Smooth muscle cell (in vitro differentiated cells): ENCODE measurements at regions not wholly inside any gene's neighbourhood (a gene's known extent, or its start where the extent isn't known, plus 50 kb on each side); places are given as distances from the start of the nearest gene placed in this dataset.

Experiments used
- DNase-seq: peaks from one replicate; lab custom pipeline; 2025; ENCODE audit not compliant: unreplicated experiment; lab: John Stamatoyannopoulos, UW
- H2AFZ ChIP-seq: fragments of 200-600 bp; sonication (generic); 2 replicates; pipeline ENCODE4 v1.6.0; 2016; ENCODE audit warnings: antibody characterized with exemption, low read depth, mild to moderate bottlenecking
- H3F3A ChIP-seq: fragments of 200-600 bp; sonication (generic); 2 replicates; pipeline ENCODE4 v1.6.0; 2017; ENCODE audit warnings: antibody characterized with exemption, low read depth
- H3K27ac ChIP-seq: fragments of 200-600 bp; sonication (generic); 2 replicates; pipeline ENCODE4 v1.5.1; 2016; ENCODE audit warnings: low read depth, mild to moderate bottlenecking
- H3K27me3 ChIP-seq: fragments of 200-600 bp; sonication (generic); 2 replicates; pipeline ENCODE4 v1.6.1; 2016; ENCODE audit warnings: low read depth, mild to moderate bottlenecking
- H3K36me3 ChIP-seq: fragments of 200-600 bp; sonication (generic); 2 replicates; pipeline ENCODE4 v1.5.1; 2016; ENCODE audit warnings: low read depth
- H3K4me1 ChIP-seq: fragments of 200-600 bp; sonication (generic); 2 replicates; pipeline ENCODE4 v1.5.1; 2016; ENCODE audit warnings: low read depth
- H3K4me2 ChIP-seq: fragments of 200-600 bp; sonication (generic); 2 replicates; pipeline ENCODE4 v1.6.0; 2016; ENCODE audit warnings: mild to moderate bottlenecking
- H3K4me3 ChIP-seq: fragments of 200-600 bp; sonication (generic); 2 replicates; pipeline ENCODE4 v1.5.1; 2016; ENCODE audit warnings: mild to moderate bottlenecking
- H3K79me2 ChIP-seq: fragments of 200-600 bp; sonication (generic); 2 replicates; pipeline ENCODE4 v1.6.0; 2016; ENCODE audit warnings: low read depth, mild to moderate bottlenecking
- H3K9ac ChIP-seq: fragments of 200-600 bp; sonication (generic); 2 replicates; pipeline ENCODE4 v1.6.0; 2016; ENCODE audit warnings: low read depth
- H3K9me3 ChIP-seq: fragments of 200-600 bp; sonication (generic); replicated peaks from 2 replicates; pipeline ENCODE4 v1.5.1; 2016; ENCODE audit warnings: low read depth
- H4K20me1 ChIP-seq: fragments of 200-600 bp; sonication (generic); 2 replicates; pipeline ENCODE4 v1.6.0; 2016; ENCODE audit warnings: low read depth
- WGBS: methylation state at CpG from one replicate; pipeline ENCODE4 v1.1.7; 2016; ENCODE audit warnings: low lambda C conversion rate; 5-methylcytosine and 5-hydroxymethylcytosine counted together
- TF ChIP-seq, protein P1 (sequence below): fragments of 200-600 bp; sonication (generic); IDR thresholded peaks from 2 replicates; pipeline ENCODE4 v1.5.1; 2017; ENCODE audit warnings: borderline replicate concordance, mild to moderate bottlenecking, antibody characterized with exemption; ENCODE audit not compliant: insufficient read depth, poor library complexity, severe bottlenecking

DNA sequence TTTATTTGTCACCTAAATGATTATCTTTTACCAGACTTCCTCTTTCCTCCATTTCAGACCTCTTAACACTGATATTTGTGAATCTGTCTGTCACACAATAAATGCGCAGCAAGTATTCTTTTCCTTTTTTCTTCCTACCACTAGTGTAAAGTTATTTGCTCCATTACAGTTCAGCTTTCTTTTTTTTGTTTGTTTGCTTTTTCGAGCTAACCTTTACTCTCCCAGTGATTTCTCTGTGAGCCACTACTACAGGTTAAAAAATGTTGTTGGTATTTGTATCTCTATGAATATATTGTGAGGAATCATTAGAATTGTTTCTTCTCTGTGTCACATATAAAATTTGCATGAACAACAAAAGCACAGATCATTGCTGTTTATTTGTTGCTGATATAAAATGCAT, 854.0 kb upstream of the GCFC2 start:
- no peaks in the 10 kb centered on the region for H4K20me1 ChIP-seq
- no peaks in the 10 kb centered on the region for H3K27me3 ChIP-seq
- H3K9ac ChIP-seq = no peak overlapping the region
- H3K9me3 ChIP-seq = no peaks in the 10 kb centered on the region
- DNase-seq = no peak
- 82% methylated on average over 2 of the region's 2 CpGs for WGBS
- H3K27ac ChIP-seq = no peak overlapping the region
- no peaks in the 10 kb centered on the region for H3K36me3 ChIP-seq
- no peaks in the 10 kb centered on the region for H3K79me2 ChIP-seq
- H2AFZ ChIP-seq = no peak overlapping the region
- no peaks in the 10 kb centered on the region for H3F3A ChIP-seq
- H3K4me2 ChIP-seq = no peak overlapping the region
- TF ChIP-seq, protein P1, sequence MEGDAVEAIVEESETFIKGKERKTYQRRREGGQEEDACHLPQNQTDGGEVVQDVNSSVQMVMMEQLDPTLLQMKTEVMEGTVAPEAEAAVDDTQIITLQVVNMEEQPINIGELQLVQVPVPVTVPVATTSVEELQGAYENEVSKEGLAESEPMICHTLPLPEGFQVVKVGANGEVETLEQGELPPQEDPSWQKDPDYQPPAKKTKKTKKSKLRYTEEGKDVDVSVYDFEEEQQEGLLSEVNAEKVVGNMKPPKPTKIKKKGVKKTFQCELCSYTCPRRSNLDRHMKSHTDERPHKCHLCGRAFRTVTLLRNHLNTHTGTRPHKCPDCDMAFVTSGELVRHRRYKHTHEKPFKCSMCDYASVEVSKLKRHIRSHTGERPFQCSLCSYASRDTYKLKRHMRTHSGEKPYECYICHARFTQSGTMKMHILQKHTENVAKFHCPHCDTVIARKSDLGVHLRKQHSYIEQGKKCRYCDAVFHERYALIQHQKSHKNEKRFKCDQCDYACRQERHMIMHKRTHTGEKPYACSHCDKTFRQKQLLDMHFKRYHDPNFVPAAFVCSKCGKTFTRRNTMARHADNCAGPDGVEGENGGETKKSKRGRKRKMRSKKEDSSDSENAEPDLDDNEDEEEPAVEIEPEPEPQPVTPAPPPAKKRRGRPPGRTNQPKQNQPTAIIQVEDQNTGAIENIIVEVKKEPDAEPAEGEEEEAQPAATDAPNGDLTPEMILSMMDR = no peak
- no peaks in the 10 kb centered on the region for H3K4me1 ChIP-seq
- no peak overlapping the region for H3K4me3 ChIP-seq

DNA sequence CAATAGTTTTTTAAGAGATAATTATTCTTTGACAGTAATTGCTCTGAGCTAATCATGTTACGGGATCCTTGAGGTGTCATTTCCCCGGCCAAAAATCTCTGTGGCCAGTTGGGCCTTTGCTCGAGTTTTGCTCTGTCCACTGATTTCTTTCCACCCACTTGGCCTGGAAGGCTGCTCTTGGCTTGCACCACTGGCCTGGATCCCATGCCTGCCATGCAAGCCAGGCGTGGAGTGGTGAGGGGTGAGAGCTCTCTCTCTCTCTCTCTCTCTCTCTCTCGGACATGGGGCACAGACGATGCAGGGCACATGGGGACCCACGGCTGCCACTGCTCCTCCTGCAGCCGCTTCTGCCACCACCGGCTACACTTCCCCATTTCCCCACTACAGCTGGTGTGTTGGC, 853.0 kb upstream of the GCFC2 start:
- no peaks in the 10 kb centered on the region for H3F3A ChIP-seq
- 94% methylated on average over 9 of the region's 9 CpGs for WGBS

DNA sequence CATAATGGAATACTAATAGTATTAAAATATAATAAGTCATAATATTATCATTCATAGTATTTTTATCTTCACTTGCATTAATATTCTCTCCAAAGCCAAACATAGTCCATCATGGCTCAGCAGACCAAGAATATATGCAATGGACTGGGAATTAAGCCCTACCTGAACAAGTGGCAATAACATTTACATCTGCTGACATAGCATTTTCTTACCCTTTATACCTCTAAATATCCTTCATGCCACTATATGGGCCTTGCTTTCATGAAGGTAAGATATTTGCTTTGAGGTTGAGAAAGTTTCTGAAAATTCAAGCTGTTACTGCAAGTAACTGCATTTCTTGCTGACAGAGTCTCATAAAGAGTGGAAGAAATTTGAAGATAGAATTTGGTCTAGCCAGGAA, 847.4 kb upstream of the GCFC2 start:
- H3K9me3 ChIP-seq = no peaks in the 10 kb centered on the region
- H3F3A ChIP-seq = no peaks in the 10 kb centered on the region
- H3K4me2 ChIP-seq = no peak overlapping the region
- DNase-seq = no peak
- no peak overlapping the region for H3K9ac ChIP-seq
- H3K4me3 ChIP-seq = no peak overlapping the region
- no peak overlapping the region for H2AFZ ChIP-seq
- H4K20me1 ChIP-seq = no peaks in the 10 kb centered on the region
- no peak overlapping the region for H3K27ac ChIP-seq
- H3K79me2 ChIP-seq = no peaks in the 10 kb centered on the region
- H3K36me3 ChIP-seq = no peaks in the 10 kb centered on the region
- no peaks in the 10 kb centered on the region for H3K27me3 ChIP-seq
- H3K4me1 ChIP-seq = no peaks in the 10 kb centered on the region
- TF ChIP-seq, protein P1 = no peak

More for the DNA sequence above, 853.0 kb upstream of the GCFC2 start:
- Histone ChIP-seq H3K4me2 (no peak overlapping the region), H3K9me3 (no peaks in the 10 kb centered on the region), H3K27me3 (no peaks in the 10 kb centered on the region), H2AFZ (no peak overlapping the region), H3K4me3 (no peak overlapping the region), H4K20me1 (no peaks in the 10 kb centered on the region), H3K9ac (no peak overlapping the region), H3K27ac (no peak overlapping the region), H3K79me2 (no peaks in the 10 kb centered on the region), H3K36me3 (no peaks in the 10 kb centered on the region), H3K4me1 (no peaks in the 10 kb centered on the region)
- TF ChIP-seq, protein P1 = no peak
- no peak for DNase-seq

- Histone ChIP-seq H3K4me2 (no peak overlapping the region), H3K4me3 (no peak overlapping the region)
Observed at GRCh38 chr2:76556018-76556417, 845.3 kb upstream of the GCFC2 start.

More at GRCh38 chr2:76556018-76556417, 845.3 kb upstream of the GCFC2 start:
- no peaks in the 10 kb centered on the region for H3K4me1 ChIP-seq
- H3K9ac ChIP-seq = no peak overlapping the region
- DNase-seq = no peak
- H3K9me3 ChIP-seq = no peaks in the 10 kb centered on the region
- no peaks in the 10 kb centered on the region for H3K27me3 ChIP-seq
- H3K27ac ChIP-seq = no peak overlapping the region
- no peak overlapping the region for H2AFZ ChIP-seq
- no peaks in the 10 kb centered on the region for H3F3A ChIP-seq
- WGBS = 96% methylated on average over 2 of the region's 2 CpGs
- no peaks in the 10 kb centered on the region for H3K36me3 ChIP-seq
- no peaks in the 10 kb centered on the region for H4K20me1 ChIP-seq
- TF ChIP-seq, protein P1 = no peak
- H3K79me2 ChIP-seq = no peaks in the 10 kb centered on the region
